DMS53 treated with DMSO at 0.1 percent for 48 hours (cell line): ENCODE measurements at regions not wholly inside any gene's neighbourhood (a gene's known extent, or its start where the extent isn't known, plus 50 kb on each side); places are given as distances from the start of the nearest gene placed in this dataset.

Source experiments
- DNase-seq: peaks from one replicate; lab custom pipeline; 2025; ENCODE audit not compliant: unreplicated experiment; lab: John Stamatoyannopoulos, UW

DNA sequence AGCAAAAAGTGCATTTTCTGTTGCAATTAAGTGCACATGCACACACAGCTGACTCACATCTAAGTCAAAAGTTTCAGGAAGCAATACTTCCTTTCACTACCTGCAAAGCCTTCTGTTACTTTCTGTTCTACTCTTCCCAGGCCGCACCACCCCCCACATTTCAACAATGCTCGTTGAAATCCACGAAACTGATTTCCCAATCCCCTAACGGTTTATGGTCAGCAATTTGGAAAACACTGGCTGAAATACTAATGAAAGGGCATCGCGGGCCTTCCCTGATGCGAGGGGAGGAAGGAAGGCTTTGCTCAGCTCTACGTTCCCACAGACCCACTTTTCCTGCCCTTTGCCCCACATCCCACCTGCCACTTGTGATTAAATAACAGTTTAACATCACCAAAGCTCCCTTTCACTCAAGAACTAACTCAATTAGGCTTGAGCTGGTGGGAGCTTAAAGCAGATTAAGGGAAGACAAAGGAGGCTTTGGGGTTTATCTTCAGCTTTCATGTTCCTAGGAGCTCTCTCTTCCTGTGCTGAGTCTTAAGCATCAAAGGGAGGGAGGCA, 243.2 kb upstream of the RAB4A start:
- DNase-seq = no peak

DNA sequence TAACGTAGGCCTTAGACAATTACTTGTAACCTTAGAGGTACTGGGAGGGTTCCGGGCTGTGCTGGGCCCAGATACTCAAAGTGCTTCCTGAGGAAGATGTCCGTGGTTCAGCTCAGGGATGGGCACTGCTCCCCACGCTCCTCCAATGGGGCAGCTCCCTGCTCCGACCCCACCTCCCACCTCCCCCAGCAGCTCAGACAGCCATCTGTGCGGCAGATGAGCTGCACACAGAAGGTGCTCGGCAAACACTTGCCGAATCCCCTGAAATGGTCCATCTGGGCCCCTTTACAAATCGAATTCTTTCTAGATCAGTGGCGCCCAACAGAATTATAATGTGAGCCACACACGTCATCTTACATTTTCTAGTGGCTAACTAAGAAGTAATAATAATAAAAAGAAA, 242.4 kb upstream of the RAB4A start:
- no peak for DNase-seq

DNA sequence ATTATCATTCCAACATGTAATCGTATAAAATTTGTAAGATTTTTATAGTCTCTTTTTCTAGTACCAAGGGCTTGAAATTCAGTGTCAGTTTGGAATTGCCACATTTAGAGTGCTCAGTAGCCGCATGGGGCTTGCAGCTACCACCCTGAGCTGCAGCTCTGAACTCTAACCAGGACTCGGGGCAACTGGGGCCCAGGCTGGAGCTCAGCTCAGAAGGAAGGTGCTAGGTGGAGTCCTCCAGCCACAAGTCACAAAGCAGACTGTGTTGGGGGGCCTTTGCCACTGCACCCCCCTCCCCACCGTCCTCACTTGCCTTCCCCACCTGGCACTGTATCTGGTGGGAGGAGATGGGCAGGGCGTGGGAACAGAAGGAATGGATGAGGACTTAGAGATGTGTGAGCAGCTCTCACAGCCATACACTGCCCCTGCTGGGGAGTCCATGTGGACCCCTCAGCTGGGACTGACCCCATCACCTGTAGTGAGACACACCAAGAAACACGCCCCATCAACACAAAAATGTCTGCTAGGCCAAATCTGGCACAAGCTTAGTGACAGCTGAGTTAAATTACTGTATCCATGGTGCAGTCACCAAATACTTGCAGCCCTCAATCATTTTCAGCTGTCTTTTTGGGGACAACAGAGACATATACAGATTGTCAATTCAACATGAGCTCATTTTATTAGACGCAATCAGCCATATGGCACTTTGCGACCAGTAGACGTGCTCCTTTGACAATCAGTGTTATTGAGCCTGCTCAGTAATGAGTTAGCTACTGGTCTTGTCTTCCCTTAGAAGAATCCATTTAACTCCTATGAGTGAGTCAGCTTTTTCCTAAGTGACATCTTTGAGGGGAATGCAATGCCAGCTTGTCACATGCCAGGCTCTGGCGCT, 241.7 kb upstream of the RAB4A start:
- no peak for DNase-seq

DNA sequence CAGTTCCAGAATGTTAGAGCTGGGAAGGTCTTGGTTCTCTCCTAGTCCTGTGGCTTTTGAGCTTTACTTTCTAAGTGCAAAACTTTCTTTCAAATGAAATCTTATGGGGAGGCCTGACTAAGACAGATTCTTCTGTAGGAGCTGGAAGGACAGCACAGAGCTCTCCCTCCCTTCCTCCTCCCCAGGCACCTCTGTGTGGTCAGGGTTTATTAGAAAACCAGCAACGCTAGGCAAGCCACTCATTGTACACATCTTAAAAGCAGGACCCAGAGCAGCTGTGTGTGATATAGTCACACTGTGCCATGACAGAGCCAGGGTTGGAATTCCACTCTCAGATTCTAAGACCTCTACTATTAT, 241.1 kb upstream of the RAB4A start:
- DNase-seq = no peak

DNA sequence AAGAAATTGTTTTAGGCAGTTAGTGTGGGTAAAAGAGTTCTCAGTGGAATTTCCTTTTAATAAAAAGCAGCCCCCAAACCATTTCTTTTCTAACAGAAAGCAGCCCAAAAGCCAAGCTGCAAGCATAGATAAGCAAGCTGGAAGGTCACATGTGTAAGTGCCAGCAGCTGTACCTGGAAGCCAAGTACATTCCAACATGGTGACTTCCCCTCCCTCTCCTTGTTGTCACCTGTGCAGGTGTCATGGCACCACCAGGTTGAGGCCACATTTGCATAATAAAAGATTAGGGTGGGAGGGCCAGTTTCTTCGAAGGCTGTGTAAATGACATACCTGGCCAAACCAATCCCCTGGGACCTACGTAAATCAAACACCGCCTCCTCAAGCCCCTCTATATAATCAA, 240.3 kb upstream of the RAB4A start:
- DNase-seq = no peak

GRCh38 chr1:229031061-229031460, 239.8 kb upstream of the RAB4A start:
- DNase-seq = no peak

- DNase-seq = no peak
Observed at GRCh38 chr1:229031481-229032341, 239.2 kb upstream of the RAB4A start.

- no peak for DNase-seq
Observed at GRCh38 chr1:229032375-229032774, 238.5 kb upstream of the RAB4A start.

GRCh38 chr1:229033480-229033879, 237.4 kb upstream of the RAB4A start:
- DNase-seq = no peak

DNA sequence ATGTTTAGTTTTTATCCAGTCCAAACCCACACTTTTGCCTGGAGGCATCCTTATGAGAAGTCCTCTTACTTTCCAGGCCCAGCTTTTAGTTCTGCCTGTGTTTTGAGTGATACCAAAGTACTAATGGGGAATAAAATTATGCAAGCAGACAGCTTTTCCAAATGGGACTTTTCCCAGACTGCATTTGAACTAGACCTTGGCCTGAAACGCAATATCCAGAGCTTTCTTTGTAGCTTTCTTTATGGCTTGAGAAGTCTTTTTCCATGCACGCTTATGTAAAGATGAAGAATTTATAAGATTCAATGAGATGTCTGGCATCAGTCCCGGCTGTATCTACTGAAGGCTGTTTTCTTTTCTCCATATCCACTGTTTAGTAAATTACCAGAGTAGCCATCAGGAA, 236.6 kb upstream of the RAB4A start:
- no peak for DNase-seq

DNA sequence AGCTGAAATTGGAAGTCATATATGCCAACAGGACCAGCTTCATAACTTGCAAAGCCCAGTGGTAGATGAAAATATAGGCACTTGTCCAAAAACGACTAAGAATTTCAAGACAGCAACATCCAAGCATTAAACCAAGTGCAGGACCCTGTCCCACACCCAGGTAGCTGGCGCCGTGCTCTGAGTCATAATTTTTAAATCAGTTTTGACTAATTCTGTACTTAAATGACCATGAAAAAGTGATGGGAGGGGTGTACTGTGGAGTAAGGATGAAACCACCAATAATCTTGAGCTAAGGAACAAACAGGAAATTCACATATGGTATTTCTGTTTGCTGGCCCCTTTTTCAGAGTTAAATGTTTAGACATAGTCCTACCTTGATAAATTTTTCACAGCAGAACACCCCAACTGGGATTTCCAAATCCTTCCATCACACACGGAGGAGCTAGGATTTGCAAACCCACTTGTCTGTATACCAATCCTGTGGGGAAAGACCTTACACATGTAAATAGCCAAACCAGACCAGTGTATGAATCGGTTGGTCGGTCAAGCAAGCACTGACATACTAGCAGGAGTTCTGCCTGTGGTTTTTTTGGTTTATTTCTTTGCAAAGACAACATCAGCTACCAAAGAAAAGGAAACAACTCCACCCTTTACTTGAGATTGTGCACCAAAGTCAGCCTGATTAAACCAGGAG, 235.7 kb upstream of the RAB4A start:
- DNase-seq = no peak

DNA sequence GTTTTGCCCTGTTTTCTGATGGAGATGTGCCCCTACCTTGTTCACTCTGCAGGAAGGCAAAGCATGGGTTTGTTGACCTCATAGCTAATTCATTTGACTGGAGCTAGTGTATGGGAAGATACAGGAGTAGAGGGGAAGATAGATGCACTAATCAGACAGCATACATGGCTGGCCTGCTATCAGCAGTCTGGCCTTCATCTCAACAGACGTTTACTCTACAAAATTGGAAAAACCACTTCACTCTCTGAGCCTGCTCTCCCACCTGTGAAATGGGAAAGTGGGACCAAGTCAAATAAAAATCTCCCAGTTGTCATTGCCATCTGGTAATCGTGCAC, 235.2 kb upstream of the RAB4A start:
- no peak for DNase-seq

DNA sequence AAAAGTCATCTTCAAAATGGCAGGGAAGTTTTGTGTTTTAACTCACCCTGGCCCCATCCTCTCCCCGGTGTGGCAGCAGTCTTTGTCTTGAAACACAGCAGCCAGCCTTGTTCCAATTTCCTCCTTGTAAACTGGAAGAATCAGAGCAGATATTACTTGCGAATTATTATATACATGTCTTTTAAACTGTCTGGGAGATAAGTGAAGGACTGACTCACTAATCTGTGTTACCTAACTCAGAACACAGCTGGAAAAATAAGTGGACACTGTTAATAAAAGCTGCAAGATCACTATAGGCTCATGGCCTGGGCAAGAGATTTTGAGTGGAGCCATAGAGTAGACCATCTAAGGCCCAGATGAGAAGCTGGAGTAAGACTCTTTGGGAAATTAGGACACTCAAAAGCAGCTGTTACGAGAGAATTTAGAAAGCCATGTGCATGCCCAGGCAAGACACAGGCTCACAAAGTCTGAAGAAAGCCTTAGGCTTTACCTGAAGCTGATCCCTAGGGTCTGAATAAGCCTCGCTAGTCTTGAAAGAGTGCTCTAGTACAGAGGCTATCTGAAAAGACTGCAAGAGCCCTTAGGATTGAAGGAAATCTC, 233.0 kb upstream of the RAB4A start:
- no peak for DNase-seq

DNA sequence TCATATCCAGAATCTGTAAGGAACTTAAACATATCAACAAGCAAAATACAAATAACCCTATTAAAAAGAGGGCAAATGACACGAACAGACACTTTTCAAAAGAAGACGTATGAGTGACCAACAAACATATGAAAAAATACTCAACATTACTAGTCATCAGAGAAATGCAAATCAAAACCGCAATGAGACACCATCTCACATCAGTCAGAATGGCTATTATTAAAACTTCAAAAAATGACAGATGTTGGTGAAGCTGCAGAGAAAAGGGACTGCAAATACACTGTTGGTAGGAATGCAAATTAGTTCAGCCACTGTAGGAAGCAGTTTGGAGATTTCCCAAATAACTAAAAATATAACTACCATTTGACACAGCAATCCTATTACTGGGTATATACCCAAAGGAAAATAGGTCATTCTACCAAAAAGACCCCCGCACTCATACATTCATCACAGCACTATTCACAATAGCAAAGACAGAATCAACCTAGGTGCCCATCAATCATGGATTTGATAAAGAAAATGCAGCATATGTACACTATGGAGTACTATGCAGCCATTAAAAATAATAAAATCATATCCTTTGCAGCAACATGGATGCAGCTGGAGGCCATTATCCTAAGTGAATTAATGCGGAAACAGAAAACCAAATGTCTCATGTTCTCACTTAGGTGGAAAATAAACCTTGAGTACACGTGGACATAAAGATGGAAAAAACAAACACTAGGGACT, 230.1 kb upstream of the RAB4A start:
- DNase-seq = no peak

- no peak for DNase-seq
Observed at GRCh38 chr1:229041946-229042345, 229.0 kb upstream of the RAB4A start.

- DNase-seq = no peak
Observed at GRCh38 chr1:229042482-229042881, 228.4 kb upstream of the RAB4A start.

DNA sequence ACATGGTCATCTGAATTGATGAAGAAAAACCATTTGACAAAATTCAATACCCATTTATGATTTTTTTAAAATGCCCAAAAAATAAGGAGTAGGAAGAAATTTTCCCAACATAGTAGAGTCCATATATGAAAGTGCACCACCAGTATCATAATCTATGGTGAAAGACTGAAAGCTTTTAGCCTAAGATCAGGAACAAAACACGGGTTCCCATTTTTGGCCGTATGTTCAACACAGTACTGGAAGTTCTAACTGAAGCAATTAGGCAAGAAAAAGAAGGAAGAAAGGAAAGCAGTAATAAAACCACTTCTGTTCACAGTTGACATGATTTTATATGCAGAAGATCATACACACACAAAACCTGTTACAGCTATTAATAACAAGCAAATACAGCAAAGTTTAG, 227.8 kb upstream of the RAB4A start:
- DNase-seq = no peak

DNA sequence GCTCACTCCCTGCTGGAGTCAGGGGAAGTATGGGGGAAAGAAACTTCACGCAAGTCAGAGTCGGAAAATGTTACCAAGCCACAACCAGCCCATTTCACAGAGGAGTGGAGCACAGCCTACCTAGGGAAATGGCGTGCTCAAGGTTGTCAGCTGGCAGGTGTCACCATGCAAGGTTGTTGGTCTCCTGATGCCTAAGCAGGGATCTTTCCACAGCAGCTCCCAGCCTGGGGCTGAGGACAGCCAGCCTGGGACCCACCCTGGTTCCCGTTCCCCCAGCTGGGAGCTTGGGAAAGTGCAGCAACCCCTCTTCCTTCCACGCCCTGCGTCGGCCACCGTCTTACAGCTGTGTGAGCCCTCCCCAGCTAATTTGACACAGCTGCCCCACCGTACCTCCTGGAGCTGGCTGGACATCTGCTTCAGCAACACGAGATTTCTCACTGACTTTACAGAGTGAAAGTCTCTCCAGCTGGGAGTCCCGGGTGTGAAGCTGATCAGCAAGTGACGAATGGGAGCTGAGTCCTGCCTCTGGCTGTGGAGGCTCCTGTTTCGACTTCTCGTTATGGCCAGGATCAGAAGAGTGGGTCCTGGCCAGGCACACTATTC, 224.6 kb upstream of the RAB4A start:
- no peak for DNase-seq

- DNase-seq = no peak
Observed at GRCh38 chr1:229047161-229047839, 223.6 kb upstream of the RAB4A start.
